MM.1S (cell line): ENCODE measurements at regions not wholly inside any gene's neighbourhood (a gene's known extent, or its start where the extent isn't known, plus 50 kb on each side); places are given as distances from the start of the nearest gene placed in this dataset.

Experiments used
- DNase-seq: peaks from one replicate; pipeline ENCODE4 v3.0.0-alpha.2; 2015
- H2AFZ ChIP-seq: fragments of 300-600 bp; sonication (generic); 2 replicates; pipeline ENCODE4 v1.6.0; 2016; ENCODE audit warnings: antibody characterized with exemption, low read length
- H3F3A ChIP-seq: fragments of 300-600 bp; sonication (generic); 2 replicates; pipeline ENCODE4 v1.6.1; 2016; ENCODE audit warnings: mild to moderate bottlenecking, antibody characterized with exemption, low read length, moderate library complexity, mixed read lengths; ENCODE audit not compliant: insufficient read depth
- H3K27ac ChIP-seq: fragments of 300-600 bp; sonication (generic); 2 replicates; pipeline ENCODE4 v1.5.1; 2016; ENCODE audit warnings: mild to moderate bottlenecking, low read length
- H3K27me3 ChIP-seq: fragments of 300-600 bp; sonication (generic); replicated peaks from 2 replicates; pipeline ENCODE4 v1.6.0; 2016; ENCODE audit warnings: low read length; ENCODE audit not compliant: insufficient read depth
- H3K36me3 ChIP-seq: fragments of 300-600 bp; sonication (generic); replicated peaks from 2 replicates; pipeline ENCODE4 v1.6.1; 2016; ENCODE audit warnings: mild to moderate bottlenecking, low read length, mixed read lengths; ENCODE audit not compliant: insufficient read depth
- H3K4me1 ChIP-seq: fragments of 300-600 bp; sonication (generic); 2 replicates; pipeline ENCODE4 v1.6.1; 2016; ENCODE audit warnings: low read length, mixed read lengths
- H3K4me2 ChIP-seq: fragments of 300-600 bp; sonication (generic); 2 replicates; pipeline ENCODE4 v1.6.0; 2016; ENCODE audit warnings: low read depth, low read length
- H3K4me3 ChIP-seq: fragments of 300-600 bp; sonication (generic); 2 replicates; pipeline ENCODE4 v1.5.1; 2016; ENCODE audit warnings: low read length, mixed read lengths
- H3K79me2 ChIP-seq: fragments of 300-600 bp; sonication (generic); 2 replicates; pipeline ENCODE4 v1.6.1; 2016; ENCODE audit warnings: mixed run types, low read length, mixed read lengths
- H3K9ac ChIP-seq: fragments of 300-600 bp; sonication (generic); 2 replicates; pipeline ENCODE4 v1.6.1; 2016; ENCODE audit warnings: low read length, mixed read lengths
- H3K9me2 ChIP-seq: fragments of 300-600 bp; sonication (generic); replicated peaks from 2 replicates; pipeline ENCODE4 v1.6.1; 2016; ENCODE audit warnings: mild to moderate bottlenecking, low read length, mixed read lengths; ENCODE audit not compliant: insufficient read depth
- H3K9me3 ChIP-seq: fragments of 300-600 bp; sonication (generic); replicated peaks from 2 replicates; pipeline ENCODE4 v1.6.1; 2016; ENCODE audit warnings: mild to moderate bottlenecking, low read length, mixed read lengths; ENCODE audit not compliant: insufficient read depth
- H4K20me1 ChIP-seq: fragments of 300-600 bp; sonication (generic); 2 replicates; pipeline ENCODE4 v1.6.1; 2016; ENCODE audit warnings: mild to moderate bottlenecking, low read length, moderate library complexity, mixed read lengths; ENCODE audit not compliant: insufficient read depth
- EZH2 ChIP-seq: fragments of 300-600 bp; sonication (generic); optimal IDR thresholded peaks from 2 replicates; pipeline ENCODE3; 2017; ENCODE audit warnings: low read depth, mild to moderate bottlenecking, antibody characterized with exemption, low read length, mixed read lengths
- EZH2phosphoT487 ChIP-seq: fragments of 300-600 bp; sonication (generic); IDR thresholded peaks from 2 replicates; pipeline ENCODE4 v1.6.1; 2018; ENCODE audit warnings: antibody characterized with exemption, low read length
- TF ChIP-seq, protein P1 (sequence below): fragments of 300-600 bp; sonication (generic); IDR thresholded peaks from 2 replicates; pipeline ENCODE4 v1.5.1; 2016; ENCODE audit warnings: antibody characterized with exemption, low read length, mixed read lengths

DNA sequence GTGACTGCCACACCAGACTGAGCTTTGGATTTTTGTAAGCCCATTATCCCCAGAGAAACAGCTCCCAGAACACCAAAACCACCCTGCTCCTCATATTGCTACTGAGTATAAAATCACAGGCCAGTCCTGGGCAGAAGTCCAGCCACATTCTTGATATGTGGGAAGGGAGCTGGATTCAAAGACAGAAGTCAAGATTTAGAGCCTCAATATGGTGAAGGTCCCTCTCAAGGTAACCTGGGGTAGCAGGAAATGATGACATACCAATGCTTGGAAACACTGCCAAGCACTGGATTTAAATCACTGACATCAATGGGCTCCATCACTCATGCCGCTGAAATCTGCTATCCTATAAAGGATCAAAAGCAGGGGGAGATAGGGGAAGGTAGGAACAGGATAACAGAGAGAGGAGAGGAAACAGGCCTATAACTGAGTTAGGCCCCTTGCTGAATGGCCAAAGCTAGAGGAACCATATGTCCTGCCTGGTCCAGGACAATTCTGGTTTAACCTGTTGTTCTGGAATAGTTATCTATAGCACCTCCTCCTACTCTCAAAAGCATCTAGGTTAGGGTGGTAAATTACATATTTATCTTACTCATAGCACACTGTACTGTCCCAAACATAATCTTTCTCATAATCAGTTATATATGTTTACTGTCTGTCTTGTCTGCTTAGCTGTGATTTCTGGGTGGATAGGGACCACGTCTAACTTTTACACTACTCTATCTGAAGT is 83.7 kb upstream of the NHS start:
- TF ChIP-seq EZH2phosphoT487, result no peak
- no peak for TF ChIP-seq EZH2
- TF ChIP-seq, protein P1, sequence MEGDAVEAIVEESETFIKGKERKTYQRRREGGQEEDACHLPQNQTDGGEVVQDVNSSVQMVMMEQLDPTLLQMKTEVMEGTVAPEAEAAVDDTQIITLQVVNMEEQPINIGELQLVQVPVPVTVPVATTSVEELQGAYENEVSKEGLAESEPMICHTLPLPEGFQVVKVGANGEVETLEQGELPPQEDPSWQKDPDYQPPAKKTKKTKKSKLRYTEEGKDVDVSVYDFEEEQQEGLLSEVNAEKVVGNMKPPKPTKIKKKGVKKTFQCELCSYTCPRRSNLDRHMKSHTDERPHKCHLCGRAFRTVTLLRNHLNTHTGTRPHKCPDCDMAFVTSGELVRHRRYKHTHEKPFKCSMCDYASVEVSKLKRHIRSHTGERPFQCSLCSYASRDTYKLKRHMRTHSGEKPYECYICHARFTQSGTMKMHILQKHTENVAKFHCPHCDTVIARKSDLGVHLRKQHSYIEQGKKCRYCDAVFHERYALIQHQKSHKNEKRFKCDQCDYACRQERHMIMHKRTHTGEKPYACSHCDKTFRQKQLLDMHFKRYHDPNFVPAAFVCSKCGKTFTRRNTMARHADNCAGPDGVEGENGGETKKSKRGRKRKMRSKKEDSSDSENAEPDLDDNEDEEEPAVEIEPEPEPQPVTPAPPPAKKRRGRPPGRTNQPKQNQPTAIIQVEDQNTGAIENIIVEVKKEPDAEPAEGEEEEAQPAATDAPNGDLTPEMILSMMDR, result no peak
- Histone ChIP-seq H3K9me2 (no peaks in the 10 kb centered on the region), H3K27me3 (no peaks in the 10 kb centered on the region), H3K4me3 (no peak overlapping the region), H3F3A (no peaks in the 10 kb centered on the region), H3K4me1 (no peaks in the 10 kb centered on the region), H3K4me2 (no peak overlapping the region), H3K36me3 (no peaks in the 10 kb centered on the region), H3K79me2 (no peaks in the 10 kb centered on the region), H4K20me1 (no peaks in the 10 kb centered on the region), H3K9me3 (no peaks in the 10 kb centered on the region), H3K27ac (no peak overlapping the region), H2AFZ (no peak overlapping the region), H3K9ac (no peak overlapping the region)
- DNase-seq, result no peak

DNA sequence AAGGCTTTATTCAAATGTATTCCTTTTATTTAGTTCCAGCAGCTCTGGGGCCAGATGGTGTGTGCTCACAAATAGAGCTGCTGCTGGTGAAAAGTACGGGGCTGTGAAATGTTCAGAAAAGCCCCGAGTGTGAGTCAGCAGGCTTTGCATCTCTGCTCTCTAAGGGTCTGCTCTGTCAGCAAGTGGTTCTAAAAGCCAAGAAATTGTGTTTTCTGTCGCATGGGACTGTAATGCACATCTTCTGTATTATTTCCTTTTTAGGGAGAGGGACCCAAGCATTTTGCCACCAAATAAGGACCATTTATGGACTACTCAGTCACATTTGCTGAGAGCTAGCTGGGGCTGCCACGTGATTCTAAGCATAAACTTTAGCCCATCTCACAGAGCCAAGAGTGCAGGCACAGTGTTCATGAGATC is 82.9 kb upstream of the NHS start:
- Histone ChIP-seq H3K79me2 (no peaks in the 10 kb centered on the region), H3K36me3 (no peaks in the 10 kb centered on the region), H3K4me3 (no peak overlapping the region), H2AFZ (no peak overlapping the region), H4K20me1 (no peaks in the 10 kb centered on the region), H3F3A (no peaks in the 10 kb centered on the region), H3K27me3 (no peaks in the 10 kb centered on the region), H3K9me2 (no peaks in the 10 kb centered on the region), H3K4me2 (no peak overlapping the region), H3K27ac (no peak overlapping the region), H3K9me3 (no peaks in the 10 kb centered on the region), H3K4me1 (no peaks in the 10 kb centered on the region), H3K9ac (no peak overlapping the region)
- TF ChIP-seq EZH2, result no peak
- no peak for DNase-seq

DNA sequence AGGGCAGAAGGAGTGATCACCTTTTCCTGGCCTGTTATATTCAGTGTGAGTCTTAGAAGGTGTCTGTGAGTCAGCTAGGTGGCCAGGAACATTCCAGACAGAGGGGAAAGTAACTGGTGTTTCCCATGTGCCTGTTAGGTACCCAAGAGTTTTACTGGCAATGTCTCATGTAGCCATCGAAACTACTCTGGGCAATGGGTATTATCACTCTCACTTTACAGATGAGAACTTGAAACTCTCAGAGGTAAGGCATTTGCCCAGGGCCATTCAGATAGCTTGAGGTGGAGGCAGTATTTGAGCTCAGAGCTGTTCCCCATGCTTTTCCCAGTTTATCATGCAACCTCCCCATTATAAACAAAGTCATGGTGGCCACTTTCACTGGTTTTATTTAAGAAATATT is 80.4 kb upstream of the NHS start:
- Histone ChIP-seq H3F3A (no peaks in the 10 kb centered on the region), H3K4me1 (no peaks in the 10 kb centered on the region), H3K27ac (no peak overlapping the region), H3K9me3 (no peaks in the 10 kb centered on the region), H3K4me2 (no peak overlapping the region), H2AFZ (no peak overlapping the region), H3K36me3 (no peaks in the 10 kb centered on the region), H3K9me2 (no peaks in the 10 kb centered on the region), H3K79me2 (no peaks in the 10 kb centered on the region), H4K20me1 (no peaks in the 10 kb centered on the region), H3K27me3 (no peaks in the 10 kb centered on the region), H3K9ac (no peak overlapping the region), H3K4me3 (no peak overlapping the region)
- DNase-seq, result no peak
- TF ChIP-seq, protein P1, result no peak
- TF ChIP-seq EZH2, result no peak
- no peak for TF ChIP-seq EZH2phosphoT487

DNA sequence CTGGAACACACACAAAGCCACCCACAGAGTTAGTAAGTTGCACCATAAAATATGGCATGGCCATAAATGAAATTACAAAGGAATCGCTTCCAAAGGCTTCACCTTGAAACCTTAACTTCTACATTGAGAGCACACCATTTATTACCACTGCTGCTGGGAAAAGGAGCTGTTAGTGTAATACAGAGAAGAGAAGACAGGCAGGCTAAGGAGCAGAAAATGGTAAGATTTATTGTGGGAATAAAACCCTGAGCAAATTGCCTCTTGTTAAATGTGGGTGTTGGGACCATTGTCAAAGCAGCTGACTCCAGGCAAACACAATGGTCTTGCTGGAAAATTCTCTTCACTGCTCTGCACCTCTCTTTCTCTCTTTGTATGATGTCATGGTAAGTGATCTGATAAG is 79.2 kb upstream of the NHS start:
- Histone ChIP-seq H3K9me2 (no peaks in the 10 kb centered on the region), H3K9me3 (no peaks in the 10 kb centered on the region), H3K27me3 (no peaks in the 10 kb centered on the region), H3F3A (no peaks in the 10 kb centered on the region), H4K20me1 (no peaks in the 10 kb centered on the region), H3K4me3 (no peak overlapping the region), H2AFZ (no peak overlapping the region), H3K4me2 (no peak overlapping the region), H3K9ac (no peak overlapping the region), H3K36me3 (no peaks in the 10 kb centered on the region), H3K4me1 (no peaks in the 10 kb centered on the region), H3K79me2 (no peaks in the 10 kb centered on the region), H3K27ac (no peak overlapping the region)
- no peak for DNase-seq
- no peak for TF ChIP-seq EZH2
- TF ChIP-seq EZH2phosphoT487, result no peak
- TF ChIP-seq, protein P1, result no peak
